ENCODE measurements at regions not wholly inside any gene's neighbourhood (a gene's known extent, or its start where the extent isn't known, plus 50 kb on each side); places are given as distances from the start of the nearest gene placed in this dataset.

GRCh38 chr11:92870196-92870832 is 99.1 kb upstream of the MTNR1B start:
- TF ChIP-seq FOXM1 (IDR thresholded peaks at IDR 0.05; ENCODE audit: borderline replicate concordance, low read depth) (no peak), TAF1 (IDR thresholded peaks at IDR 0.05; ENCODE audit: low read depth) (no peak), RAD21 (IDR thresholded peaks at IDR 0.05; ENCODE audit: low read depth) (no peak), ZBTB7A (IDR thresholded peaks at IDR 0.05; ENCODE audit: low read depth) (no peak), EGR1 (IDR thresholded peaks at IDR 0.05) (no peak), EP300 (IDR thresholded peaks at IDR 0.05; ENCODE audit: borderline replicate concordance) (no peak), MAX (IDR thresholded peaks at IDR 0.05) (no peak), CREB1 (IDR thresholded peaks at IDR 0.05; ENCODE audit: low read depth) (no peak), USF1 (IDR thresholded peaks at IDR 0.05) (no peak), REST (IDR thresholded peaks at IDR 0.05; ENCODE audit: low read depth) (no peak)
